H1 (cell line): ENCODE measurements at regions not wholly inside any gene's neighbourhood (a gene's known extent, or its start where the extent isn't known, plus 50 kb on each side); places are given as distances from the start of the nearest gene placed in this dataset.

Experiments used
- BCL11A ChIP-seq, 2 experiments: IDR thresholded peaks; one replicate each; pipeline ENCODE4 v1.6.1; 2011; ENCODE audit warnings: low read depth in 2 of 2, low read length in 2 of 2, mild to moderate bottlenecking in 2 of 2
- CBX8 ChIP-seq: fragments of 300-800, 300-1000 bp; sonication (generic); IDR thresholded peaks from 2 replicates; pipeline ENCODE4 v1.7.1; 2016; ENCODE audit warnings: low read depth, low read length, borderline replicate concordance
- CTCF ChIP-seq, 3 experiments: IDR thresholded peaks; 1 replicate in 2 of 3; 2 replicates in 1 of 3; pipeline versions ENCODE4 v1.5.1 to v1.6.1; 2011; ENCODE audit warnings: low read length in 3 of 3, mild to moderate bottlenecking in 3 of 3, inconsistent platforms in 2 of 3, low read depth in 1 of 3, moderate library complexity in 1 of 3; ENCODE audit not compliant: insufficient read depth in 1 of 3; ENCODE audit errors: control extremely low read depth in 1 of 3
- EP300 ChIP-seq, 2 experiments: IDR thresholded peaks; 1 replicate in 1 of 2; 2 replicates in 1 of 2; pipeline ENCODE4 v1.6.1; 2011 to 2012; ENCODE audit warnings: low read depth in 2 of 2, low read length in 2 of 2, mild to moderate bottlenecking in 2 of 2, borderline replicate concordance in 1 of 2, inconsistent platforms in 1 of 2, moderate library complexity in 1 of 2
- GTF2F1 ChIP-seq: IDR thresholded peaks from 2 replicates; pipeline ENCODE4 v1.6.1; 2012; ENCODE audit warnings: low read depth, low read length, improper control_type of control experiment, borderline replicate concordance
- JUND ChIP-seq: IDR thresholded peaks from 2 replicates; pipeline ENCODE4 v1.6.1; 2011; ENCODE audit warnings: mild to moderate bottlenecking, improper control_type of control experiment, low read length
- MAX ChIP-seq: IDR thresholded peaks from 2 replicates; pipeline ENCODE4 v1.6.1; 2012; ENCODE audit warnings: inconsistent platforms
- POLR2A ChIP-seq, 2 experiments: IDR thresholded peaks; 1 replicate in 1 of 2; 2 replicates in 1 of 2; pipeline ENCODE4 v1.6.1; 2011; ENCODE audit warnings: low read depth in 2 of 2, low read length in 2 of 2, mild to moderate bottlenecking in 2 of 2; ENCODE audit errors: control extremely low read depth in 1 of 2
- RAD21 ChIP-seq, 2 experiments: IDR thresholded peaks in 1 of 2; conservative IDR thresholded peaks in 1 of 2; 2 replicates each; pipeline ENCODE4 v1.6.1; 2011; ENCODE audit warnings: low read depth in 2 of 2, low read length in 2 of 2, improper control_type of control experiment in 1 of 2, inconsistent platforms in 1 of 2, mild to moderate bottlenecking in 1 of 2, moderate library complexity in 1 of 2
- SP1 ChIP-seq: IDR thresholded peaks from 2 replicates; pipeline ENCODE4 v1.6.1; 2011; ENCODE audit warnings: low read depth, low read length
- SUZ12 ChIP-seq: fragments of 200-600 bp; sonication (generic); IDR thresholded peaks from 2 replicates; pipeline ENCODE4 v1.6.1; 2012; ENCODE audit warnings: mild to moderate bottlenecking, inconsistent platforms, low read length, moderate library complexity, mixed read lengths
- TCF12 ChIP-seq: IDR thresholded peaks from 2 replicates; pipeline ENCODE4 v1.6.1; 2011; ENCODE audit warnings: low read depth, mild to moderate bottlenecking, low read length
- USF2 ChIP-seq: IDR thresholded peaks from 2 replicates; pipeline ENCODE4 v1.6.1; 2011; ENCODE audit warnings: low read length, improper control_type of control experiment

- TF ChIP-seq POLR2A (IDR thresholded peaks at IDR 0.05; ENCODE audit: control extremely low read depth in 1 of 2, low read depth in 2 of 2, low read length in 2 of 2) = no peak
- TF ChIP-seq JUND = no peak
- TF ChIP-seq USF2 = no peak
- no peak for TF ChIP-seq CTCF (IDR thresholded peaks at IDR 0.05; ENCODE audit: control extremely low read depth in 1 of 3, insufficient read depth in 1 of 3, low read depth in 1 of 3, low read length in 3 of 3)
- no peak for TF ChIP-seq BCL11A (IDR thresholded peaks at IDR 0.05; ENCODE audit: low read depth in 2 of 2, low read length in 2 of 2)
- no peak for TF ChIP-seq SUZ12
- no peak for TF ChIP-seq TCF12
- TF ChIP-seq EP300 (IDR thresholded peaks at IDR 0.05; ENCODE audit: borderline replicate concordance in 1 of 2, low read depth in 2 of 2, low read length in 2 of 2) = no peak
- no peak for TF ChIP-seq MAX
- TF ChIP-seq RAD21 (IDR thresholded peaks at IDR 0.05 in 1 of 2, conservative IDR thresholded peaks at IDR 0.05 in 1 of 2; ENCODE audit: low read depth in 2 of 2, low read length in 2 of 2) = no peak
- TF ChIP-seq GTF2F1 = no peak
- no peak for TF ChIP-seq SP1
- no peak for TF ChIP-seq CBX8
These were observed 419.9 kb downstream of the HAPSTR1 start for GRCh38 chr16:9511389-9511788.
